ENCODE measurements at regions not wholly inside any gene's neighbourhood (a gene's known extent, or its start where the extent isn't known, plus 50 kb on each side); places are given as distances from the start of the nearest gene placed in this dataset.

GRCh38 chr18:78041218-78041617, 791.6 kb downstream of the GALR1 start:
- Histone ChIP-seq H3K4me3 (ENCODE audit: low read depth, low read length) (no peak overlapping the region), H2AFZ (ENCODE audit: low read length, unreplicated experiment) (no peak overlapping the region), H3K27me3 (ENCODE audit: insufficient read depth, low read length) (no peaks in the 10 kb centered on the region), H3K79me2 (ENCODE audit: control insufficient read depth, insufficient read depth, low read length, unreplicated experiment) (no peaks in the 10 kb centered on the region), H3K4me1 (ENCODE audit: control insufficient read depth, insufficient read depth, low read length, unreplicated experiment) (no peaks in the 10 kb centered on the region), H3K27ac (ENCODE audit: low read depth, low read length) (no peak overlapping the region), H3K36me3 (ENCODE audit: insufficient read depth, low read length) (no peaks in the 10 kb centered on the region)

- no peaks in the 10 kb centered on the region for H3K27me3 ChIP-seq (ENCODE audit: insufficient read depth, low read length)
Observed at GRCh38 chr18:78046631-78047030, 797.0 kb downstream of the GALR1 start.

GRCh38 chr18:78049281-78049680, 799.6 kb downstream of the GALR1 start:
- Histone ChIP-seq H3K79me2 (ENCODE audit: control insufficient read depth, insufficient read depth, low read length, unreplicated experiment) (no peaks in the 10 kb centered on the region), H3K27me3 (ENCODE audit: insufficient read depth, low read length) (no peaks in the 10 kb centered on the region), H3K36me3 (ENCODE audit: insufficient read depth, low read length) (no peaks in the 10 kb centered on the region), H3K4me1 (ENCODE audit: control insufficient read depth, insufficient read depth, low read length, unreplicated experiment) (no peaks in the 10 kb centered on the region), H2AFZ (ENCODE audit: low read length, unreplicated experiment) (no peak overlapping the region), H3K4me3 (ENCODE audit: low read depth, low read length) (no peak overlapping the region), H3K27ac (ENCODE audit: low read depth, low read length) (no peak overlapping the region)

More at GRCh38 chr18:78046631-78047030, 797.0 kb downstream of the GALR1 start:
- no peaks in the 10 kb centered on the region for H3K4me1 ChIP-seq (ENCODE audit: control insufficient read depth, insufficient read depth, low read length, unreplicated experiment)
- H2AFZ ChIP-seq (ENCODE audit: low read length, unreplicated experiment) = no peak overlapping the region
- H3K27ac ChIP-seq (ENCODE audit: low read depth, low read length) = no peak overlapping the region
- H3K4me3 ChIP-seq (ENCODE audit: low read depth, low read length) = no peak overlapping the region
- no peaks in the 10 kb centered on the region for H3K36me3 ChIP-seq (ENCODE audit: insufficient read depth, low read length)
- H3K79me2 ChIP-seq (ENCODE audit: control insufficient read depth, insufficient read depth, low read length, unreplicated experiment) = no peaks in the 10 kb centered on the region

GRCh38 chr18:78054801-78055200, 805.2 kb downstream of the GALR1 start:
- Histone ChIP-seq H3K4me3 (ENCODE audit: low read depth, low read length) (no peak overlapping the region), H3K27me3 (ENCODE audit: insufficient read depth, low read length) (no peaks in the 10 kb centered on the region), H3K27ac (ENCODE audit: low read depth, low read length) (no peak overlapping the region), H3K36me3 (ENCODE audit: insufficient read depth, low read length) (no peaks in the 10 kb centered on the region), H3K79me2 (ENCODE audit: control insufficient read depth, insufficient read depth, low read length, unreplicated experiment) (no peaks in the 10 kb centered on the region), H3K4me1 (ENCODE audit: control insufficient read depth, insufficient read depth, low read length, unreplicated experiment) (no peaks in the 10 kb centered on the region), H2AFZ (ENCODE audit: low read length, unreplicated experiment) (no peak overlapping the region)

GRCh38 chr18:78056011-78056410, 806.4 kb downstream of the GALR1 start:
- H3K27me3 ChIP-seq (ENCODE audit: insufficient read depth, low read length) = no peaks in the 10 kb centered on the region
- H3K79me2 ChIP-seq (ENCODE audit: control insufficient read depth, insufficient read depth, low read length, unreplicated experiment) = no peaks in the 10 kb centered on the region
- no peaks in the 10 kb centered on the region for H3K36me3 ChIP-seq (ENCODE audit: insufficient read depth, low read length)
- no peaks in the 10 kb centered on the region for H3K4me1 ChIP-seq (ENCODE audit: control insufficient read depth, insufficient read depth, low read length, unreplicated experiment)
- no peak overlapping the region for H3K27ac ChIP-seq (ENCODE audit: low read depth, low read length)
- no peak overlapping the region for H3K4me3 ChIP-seq (ENCODE audit: low read depth, low read length)
- no peak overlapping the region for H2AFZ ChIP-seq (ENCODE audit: low read length, unreplicated experiment)

GRCh38 chr18:78069784-78070664, 820.4 kb downstream of the GALR1 start:
- Histone ChIP-seq H3K36me3 (ENCODE audit: insufficient read depth, low read length) (no peaks in the 10 kb centered on the region), H2AFZ (ENCODE audit: low read length, unreplicated experiment) (no peak overlapping the region), H3K4me3 (ENCODE audit: low read depth, low read length) (no peak overlapping the region), H3K4me1 (ENCODE audit: control insufficient read depth, insufficient read depth, low read length, unreplicated experiment) (no peaks in the 10 kb centered on the region), H3K27me3 (ENCODE audit: insufficient read depth, low read length) (no peaks in the 10 kb centered on the region; the same call in 1 of the 2 replicates), H3K79me2 (ENCODE audit: control insufficient read depth, insufficient read depth, low read length, unreplicated experiment) (no peaks in the 10 kb centered on the region), H3K27ac (ENCODE audit: low read depth, low read length) (no peak overlapping the region)

- Histone ChIP-seq H3K27me3 (ENCODE audit: insufficient read depth, low read length) (no peaks in the 10 kb centered on the region; the same call in 1 of the 2 replicates), H3K4me3 (ENCODE audit: low read depth, low read length) (no peak overlapping the region), H3K4me1 (ENCODE audit: control insufficient read depth, insufficient read depth, low read length, unreplicated experiment) (no peaks in the 10 kb centered on the region), H3K79me2 (ENCODE audit: control insufficient read depth, insufficient read depth, low read length, unreplicated experiment) (no peaks in the 10 kb centered on the region), H2AFZ (ENCODE audit: low read length, unreplicated experiment) (no peak overlapping the region), H3K36me3 (ENCODE audit: insufficient read depth, low read length) (no peaks in the 10 kb centered on the region), H3K27ac (ENCODE audit: low read depth, low read length) (no peak overlapping the region)
Observed at GRCh38 chr18:78071166-78071710, 821.6 kb downstream of the GALR1 start.

GRCh38 chr18:78071776-78072175, 822.1 kb downstream of the GALR1 start:
- Histone ChIP-seq H3K27ac (ENCODE audit: low read depth, low read length) (no peak overlapping the region), H3K4me3 (ENCODE audit: low read depth, low read length) (no peak overlapping the region), H3K4me1 (ENCODE audit: control insufficient read depth, insufficient read depth, low read length, unreplicated experiment) (no peaks in the 10 kb centered on the region), H3K36me3 (ENCODE audit: insufficient read depth, low read length) (no peaks in the 10 kb centered on the region), H3K27me3 (ENCODE audit: insufficient read depth, low read length) (no peaks in the 10 kb centered on the region; the same call in 1 of the 2 replicates), H2AFZ (ENCODE audit: low read length, unreplicated experiment) (no peak overlapping the region), H3K79me2 (ENCODE audit: control insufficient read depth, insufficient read depth, low read length, unreplicated experiment) (no peaks in the 10 kb centered on the region)

- H3K79me2 ChIP-seq (ENCODE audit: control insufficient read depth, insufficient read depth, low read length, unreplicated experiment) = no peaks in the 10 kb centered on the region
- H3K27ac ChIP-seq (ENCODE audit: low read depth, low read length) = no peak overlapping the region
- H3K36me3 ChIP-seq (ENCODE audit: insufficient read depth, low read length) = no peaks in the 10 kb centered on the region
- no peak overlapping the region for H2AFZ ChIP-seq (ENCODE audit: low read length, unreplicated experiment)
- H3K4me1 ChIP-seq (ENCODE audit: control insufficient read depth, insufficient read depth, low read length, unreplicated experiment) = no peaks in the 10 kb centered on the region
- no peaks in the 10 kb centered on the region; the same call in 1 of the 2 replicates for H3K27me3 ChIP-seq (ENCODE audit: insufficient read depth, low read length)
- H3K4me3 ChIP-seq (ENCODE audit: low read depth, low read length) = no peak overlapping the region
Observed at GRCh38 chr18:78072375-78072774, 822.7 kb downstream of the GALR1 start.

GRCh38 chr18:78073275-78073674, 823.6 kb downstream of the GALR1 start:
- Histone ChIP-seq H3K36me3 (ENCODE audit: insufficient read depth, low read length) (no peaks in the 10 kb centered on the region), H3K4me1 (ENCODE audit: control insufficient read depth, insufficient read depth, low read length, unreplicated experiment) (no peaks in the 10 kb centered on the region), H3K27me3 (ENCODE audit: insufficient read depth, low read length) (no peaks in the 10 kb centered on the region; the same call in 1 of the 2 replicates), H2AFZ (ENCODE audit: low read length, unreplicated experiment) (no peak overlapping the region), H3K79me2 (ENCODE audit: control insufficient read depth, insufficient read depth, low read length, unreplicated experiment) (no peaks in the 10 kb centered on the region), H3K4me3 (ENCODE audit: low read depth, low read length) (no peak overlapping the region), H3K27ac (ENCODE audit: low read depth, low read length) (no peak overlapping the region)
